ENCODE measurements at regions not wholly inside any gene's neighbourhood (a gene's known extent, or its start where the extent isn't known, plus 50 kb on each side); places are given as distances from the start of the nearest gene placed in this dataset.

- TF ChIP-seq POLR2A (IDR thresholded peaks at IDR 0.05) (no peak), CTCF (IDR thresholded peaks at IDR 0.05) (no peak)
Measured at GRCh38 chr13:34698945-34699344, 243.1 kb upstream of the NBEA start.

Data from heart left ventricle (tissue), 13 donors.